ENCODE measurements at regions not wholly inside any gene's neighbourhood (a gene's known extent, or its start where the extent isn't known, plus 50 kb on each side); places are given as distances from the start of the nearest gene placed in this dataset.

DNA sequence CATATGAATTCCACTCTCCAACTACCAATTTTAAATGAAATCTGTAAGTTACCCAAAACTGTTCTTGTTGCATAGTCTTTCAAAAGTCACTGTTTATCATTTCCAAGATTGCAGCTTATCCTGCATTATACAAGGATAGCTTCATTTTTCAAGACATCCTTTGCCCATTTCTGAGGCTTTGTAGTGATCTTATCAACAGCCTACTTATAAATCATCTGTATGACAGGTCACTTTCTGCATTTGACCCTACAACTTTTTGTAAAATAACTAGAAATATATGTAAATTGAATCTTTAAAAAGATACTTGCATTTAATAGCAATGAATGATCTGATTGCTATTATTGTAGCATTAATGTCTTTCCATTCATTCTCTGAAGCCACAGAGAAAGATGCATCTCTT, 521.1 kb downstream of the UTRN start:
- FAIRE-seq: peak; percentile 23

DNA sequence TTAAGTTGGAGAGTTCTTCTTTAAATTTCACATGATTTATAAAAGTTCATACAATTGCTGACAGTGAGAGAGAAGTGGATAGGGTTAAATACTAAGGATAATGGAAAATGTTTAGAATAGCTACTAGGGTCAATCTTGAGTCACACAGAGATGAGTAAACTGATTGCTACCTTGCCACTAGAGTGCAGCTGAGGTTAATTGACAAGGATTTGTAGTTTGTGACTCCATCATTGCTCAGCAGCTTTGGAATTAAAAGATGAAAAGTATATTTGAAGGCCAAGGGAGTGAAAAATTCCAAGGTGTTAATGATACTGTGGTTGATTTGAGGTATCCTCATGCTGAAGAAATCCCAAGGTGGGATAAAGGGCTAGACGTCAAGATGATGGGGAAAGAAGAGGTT, 524.0 kb downstream of the UTRN start:
- FAIRE-seq (peak; percentile 86), DNase-seq (ENCODE audit: low spot score) (peak; percentile 74)

More for the DNA sequence above, 521.1 kb downstream of the UTRN start:
- no peak for DNase-seq (ENCODE audit: low spot score)

DNA sequence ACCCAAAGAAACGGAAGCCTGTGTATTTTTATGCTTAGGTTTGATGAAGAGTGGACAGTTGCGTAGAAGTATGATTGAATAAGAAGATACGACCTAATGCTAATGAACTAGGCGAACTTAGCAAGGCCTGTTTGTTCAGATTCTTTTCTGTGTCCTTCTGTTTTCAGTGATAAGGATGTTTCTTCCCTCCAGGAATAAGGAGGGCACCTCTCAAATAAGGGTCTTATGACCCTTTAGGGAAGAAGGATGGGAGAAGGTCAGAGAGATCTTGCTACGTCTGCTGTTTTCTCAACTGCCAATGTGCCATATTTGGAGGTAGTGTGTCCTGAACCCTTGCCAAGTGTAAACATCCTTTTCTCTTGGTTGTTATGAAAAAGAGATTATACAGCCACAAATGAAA, 524.8 kb downstream of the UTRN start:
- FAIRE-seq (no peak), DNase-seq (ENCODE audit: low spot score) (no peak)

DNA sequence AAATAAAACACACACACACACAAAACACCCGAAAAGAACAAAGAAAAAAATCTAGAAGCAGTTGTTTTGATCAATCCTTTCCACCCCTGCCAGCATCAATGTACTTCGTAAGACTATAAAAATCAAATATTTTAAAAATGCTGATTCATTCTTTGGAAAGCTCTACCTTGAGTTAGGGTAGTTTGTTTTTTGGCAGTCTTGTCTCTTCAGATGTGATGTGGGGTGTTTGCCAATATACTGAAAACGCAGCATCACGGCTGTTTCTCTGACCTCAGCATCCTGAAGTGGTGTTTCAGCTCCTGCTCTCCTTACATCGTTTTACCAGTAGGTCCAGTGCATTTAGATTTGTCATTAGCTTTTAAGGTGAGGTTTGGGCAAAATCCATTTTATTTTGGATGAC, 526.0 kb downstream of the UTRN start:
- DNase-seq (ENCODE audit: low spot score): no peak
- no peak for FAIRE-seq

DNA sequence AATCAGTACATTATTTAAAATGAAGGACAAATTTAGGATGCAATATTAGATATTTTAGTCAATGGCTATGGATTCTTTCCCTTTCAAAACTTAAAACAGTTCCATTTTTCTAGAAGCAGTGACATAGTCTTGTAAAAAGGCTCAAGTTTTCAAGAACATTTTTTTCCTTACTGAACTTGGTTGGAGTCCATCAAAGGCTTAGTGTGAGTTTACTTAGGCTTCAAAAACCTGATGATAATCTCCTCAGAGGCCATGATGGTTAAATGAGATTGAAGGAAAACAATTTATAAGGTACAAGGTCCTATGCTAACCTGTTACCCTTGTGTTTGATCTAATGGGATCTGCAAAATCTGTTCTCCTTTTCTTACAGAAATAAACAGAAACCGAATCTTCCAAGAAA, 531.8 kb downstream of the UTRN start:
- DNase-seq (ENCODE audit: low spot score) (no peak), FAIRE-seq (no peak)

DNA sequence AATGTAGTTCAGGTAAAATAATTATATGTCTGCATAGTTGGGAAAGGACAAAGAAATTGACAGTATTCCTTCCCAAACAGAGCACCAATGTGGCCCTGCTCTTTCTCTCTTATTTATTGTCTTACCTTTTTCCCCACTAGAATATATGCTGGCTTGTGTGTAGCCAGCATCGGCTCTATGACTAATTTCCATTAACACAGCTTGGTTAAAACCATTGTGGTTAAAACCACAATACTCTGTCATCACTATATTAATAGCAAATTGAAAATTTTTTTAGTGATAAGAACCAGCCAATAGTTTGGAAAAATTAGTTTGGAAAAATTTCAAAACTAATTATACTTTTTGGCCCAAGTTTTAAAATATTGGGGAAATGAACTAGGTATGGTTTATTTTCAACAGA, 535.1 kb downstream of the UTRN start:
- DNase-seq (ENCODE audit: low spot score) (no peak), FAIRE-seq (peak; percentile 27)

DNA sequence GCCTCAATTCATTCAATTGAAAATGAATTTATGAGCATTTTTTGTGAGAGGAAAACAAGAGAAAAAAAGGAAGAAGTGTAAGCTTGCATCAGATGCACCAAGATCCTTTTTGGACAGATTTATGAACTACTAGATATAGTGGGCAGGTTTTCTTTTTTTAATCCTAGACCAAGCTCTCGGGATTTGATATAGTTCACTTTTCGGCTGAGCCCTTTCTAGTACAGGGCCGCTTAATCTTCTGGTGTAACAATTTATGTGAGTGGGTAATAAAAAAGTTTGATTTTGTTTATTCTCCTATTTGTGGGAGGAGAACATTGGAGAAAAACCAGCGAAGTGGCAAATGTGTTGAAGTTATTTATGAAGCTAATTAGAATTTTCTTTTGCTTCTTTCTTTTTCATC, 538.0 kb downstream of the UTRN start:
- FAIRE-seq: no peak
- DNase-seq (ENCODE audit: low spot score): no peak

DNA sequence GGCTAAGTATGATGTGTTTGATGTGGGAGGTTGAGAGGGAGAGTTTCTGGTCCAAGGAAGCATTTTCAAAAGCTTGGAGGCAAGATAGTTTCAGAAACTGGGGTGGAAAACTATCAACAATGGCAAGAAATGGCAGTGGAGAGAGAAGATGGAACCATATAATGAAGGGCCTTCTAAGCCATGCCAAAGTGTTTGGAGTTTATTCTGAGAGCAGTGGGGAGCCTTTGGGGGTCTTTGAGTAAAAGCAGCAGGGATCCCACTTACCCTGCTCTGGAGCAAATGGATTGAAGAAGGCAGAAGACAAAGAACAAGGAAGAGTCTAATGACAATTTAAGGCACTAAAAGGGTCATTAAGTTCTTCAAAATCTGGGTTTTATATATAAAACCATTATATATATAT, 538.9 kb downstream of the UTRN start:
- FAIRE-seq (no peak), DNase-seq (ENCODE audit: low spot score) (no peak)

DNA sequence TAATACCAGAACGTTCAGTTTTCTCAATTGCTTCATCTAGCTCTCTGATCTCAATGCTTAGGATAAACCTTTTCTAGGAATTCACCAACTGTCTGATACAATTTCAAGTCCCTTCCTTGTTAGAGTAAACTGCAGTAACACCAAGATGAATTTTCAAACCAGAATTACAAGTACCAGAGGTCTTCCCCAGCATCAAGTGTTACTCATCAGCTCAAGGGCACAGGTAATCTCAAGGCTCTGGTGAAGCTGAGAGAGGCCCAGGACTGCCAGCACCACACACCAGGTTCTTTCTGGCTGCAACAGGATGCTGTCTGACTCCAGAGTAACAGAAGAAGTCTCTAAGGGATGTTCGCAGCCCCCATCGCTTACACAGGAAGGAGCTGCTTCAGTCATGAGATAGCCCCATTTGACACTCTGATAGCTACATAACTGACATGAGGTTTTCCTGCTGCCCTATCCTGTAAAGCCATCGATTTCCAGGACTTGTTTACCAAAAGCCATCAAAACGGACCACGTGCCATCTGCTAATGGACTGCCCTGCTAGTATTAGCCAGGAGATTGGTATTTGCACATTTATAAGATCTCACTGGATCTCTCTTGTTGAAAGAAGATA, 549.4 kb downstream of the UTRN start:
- DNase-seq (ENCODE audit: low spot score): no peak
- no peak for FAIRE-seq

DNA sequence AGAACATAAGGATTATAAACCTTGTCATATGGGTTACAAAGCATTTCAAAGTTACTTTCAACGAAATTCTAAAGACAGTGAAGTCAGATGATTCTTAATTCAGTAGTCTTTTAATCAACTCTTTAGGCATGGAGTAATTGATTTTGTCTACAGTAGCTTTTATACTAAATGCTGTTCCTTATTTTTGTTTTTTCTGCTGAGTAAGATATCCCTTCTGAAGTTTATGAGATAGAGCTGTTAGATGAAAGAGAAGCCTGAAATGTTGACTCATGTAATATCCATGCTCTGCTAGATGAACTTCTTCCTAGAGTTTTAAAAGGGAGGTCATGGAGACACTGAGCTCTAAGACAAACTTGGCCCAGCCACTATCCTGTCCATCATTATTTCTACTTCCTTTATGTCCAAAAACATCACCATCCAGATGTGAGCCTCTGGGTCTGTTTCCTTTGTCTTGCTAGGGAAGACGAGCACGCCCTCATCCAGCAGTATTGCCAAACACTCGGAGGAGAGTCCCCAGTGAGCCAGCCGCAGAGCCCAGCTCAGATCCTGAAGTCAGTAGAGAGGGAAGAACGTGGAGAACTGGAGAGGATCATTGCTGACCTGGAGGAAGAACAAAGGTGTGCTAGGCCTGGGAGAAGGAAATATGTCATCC, 550.3 kb downstream of the UTRN start:
- FAIRE-seq (no peak), DNase-seq (ENCODE audit: low spot score) (no peak)

DNA sequence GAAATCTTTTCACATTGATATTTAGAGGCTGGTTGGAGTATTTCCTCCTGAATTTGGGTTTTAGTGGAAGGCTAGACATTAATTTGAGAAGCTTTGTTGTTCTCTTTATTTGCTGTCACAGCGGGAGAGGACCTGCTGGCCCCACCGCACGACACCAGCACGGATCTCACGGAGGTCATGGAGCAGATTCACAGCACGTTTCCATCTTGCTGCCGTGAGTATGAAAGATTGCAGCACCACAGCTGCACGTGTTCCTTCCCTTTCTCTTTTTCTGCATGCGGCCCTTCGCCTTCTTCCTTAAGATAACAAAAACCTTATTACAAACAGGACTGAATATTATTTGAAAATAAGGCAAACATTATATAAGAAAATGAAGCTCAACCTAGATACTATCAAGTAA, 555.5 kb downstream of the UTRN start:
- DNase-seq (ENCODE audit: low spot score): no peak
- no peak for FAIRE-seq

DNA sequence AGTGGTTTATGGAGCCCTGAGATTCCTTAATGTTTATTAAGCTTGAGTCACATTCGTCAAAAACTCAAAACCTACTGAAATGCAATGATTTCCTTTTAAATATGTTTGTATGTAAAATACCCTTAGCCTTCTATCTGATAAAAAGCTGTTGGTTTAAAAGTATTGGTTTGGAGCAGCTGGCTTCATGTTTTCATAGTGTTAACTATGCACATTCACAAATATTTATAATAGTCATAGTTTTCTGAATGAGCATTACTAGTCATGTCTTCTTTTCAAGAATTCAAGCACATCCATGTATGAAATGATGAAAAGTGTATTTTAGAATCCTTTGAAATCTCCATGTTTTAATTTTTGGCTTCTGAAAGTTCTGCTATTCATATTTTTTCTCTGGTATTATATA, 558.6 kb downstream of the UTRN start:
- DNase-seq (ENCODE audit: low spot score) (no peak), FAIRE-seq (no peak)

DNA sequence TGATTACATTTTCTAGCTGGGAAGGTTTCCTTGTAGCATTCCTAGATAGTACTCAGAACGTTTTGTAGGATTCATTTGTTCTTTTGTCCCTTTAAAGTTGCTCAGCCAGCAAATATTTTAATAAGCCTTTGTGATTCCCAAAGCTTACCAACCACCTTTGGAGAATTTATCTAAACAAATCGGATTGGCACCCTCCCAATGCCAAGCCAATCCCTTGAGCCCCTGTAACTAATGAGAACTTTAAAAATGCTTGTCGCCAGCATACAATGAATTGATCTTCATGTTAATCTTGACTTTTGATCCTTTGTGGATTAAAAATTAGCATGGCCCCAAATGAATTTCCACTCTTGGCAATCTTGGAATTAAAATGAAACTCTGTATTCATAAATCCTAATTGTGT, 559.5 kb downstream of the UTRN start:
- FAIRE-seq: no peak
- DNase-seq (ENCODE audit: low spot score): no peak

DNA sequence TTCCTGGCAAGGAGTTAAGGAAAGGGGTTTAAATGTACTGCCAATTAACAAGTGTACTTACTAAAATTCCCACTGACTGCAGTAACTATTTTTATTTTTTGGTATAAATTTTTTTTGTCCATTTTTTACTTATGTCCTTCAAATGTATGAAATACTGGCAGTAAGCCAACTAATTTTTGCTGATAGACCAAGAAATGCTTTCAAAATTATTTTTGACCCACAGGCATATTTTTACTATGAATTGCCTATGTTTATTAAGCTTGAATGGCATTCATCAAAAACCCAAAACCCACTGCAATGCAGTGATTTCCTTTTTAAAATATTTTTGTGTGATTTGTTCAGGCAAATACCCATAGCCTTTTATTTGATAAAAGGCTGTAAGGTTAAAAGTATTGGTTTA, 560.1 kb downstream of the UTRN start:
- FAIRE-seq (no peak), DNase-seq (ENCODE audit: low spot score) (no peak)

DNA sequence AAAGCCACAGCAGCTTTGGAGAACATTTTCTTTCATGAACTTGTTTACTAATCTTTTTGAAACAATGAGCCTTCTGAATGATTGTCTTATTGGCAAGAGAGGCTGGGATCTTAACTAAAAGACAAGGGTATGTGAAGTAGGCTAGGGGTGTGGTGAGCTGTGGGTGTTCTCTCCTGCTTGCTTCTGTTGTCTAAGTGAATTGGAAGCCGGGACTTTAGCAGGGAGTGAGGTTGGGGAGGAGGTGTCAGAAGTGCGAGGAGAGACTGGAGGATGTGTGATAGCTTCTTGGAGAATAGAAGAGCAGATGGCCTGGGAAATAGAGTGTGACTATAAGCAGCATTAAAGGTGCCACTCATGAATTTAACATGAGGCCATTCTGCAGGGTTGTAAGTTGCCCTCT, 562.8 kb downstream of the UTRN start:
- DNase-seq (ENCODE audit: low spot score) (no peak), FAIRE-seq (no peak)

DNA sequence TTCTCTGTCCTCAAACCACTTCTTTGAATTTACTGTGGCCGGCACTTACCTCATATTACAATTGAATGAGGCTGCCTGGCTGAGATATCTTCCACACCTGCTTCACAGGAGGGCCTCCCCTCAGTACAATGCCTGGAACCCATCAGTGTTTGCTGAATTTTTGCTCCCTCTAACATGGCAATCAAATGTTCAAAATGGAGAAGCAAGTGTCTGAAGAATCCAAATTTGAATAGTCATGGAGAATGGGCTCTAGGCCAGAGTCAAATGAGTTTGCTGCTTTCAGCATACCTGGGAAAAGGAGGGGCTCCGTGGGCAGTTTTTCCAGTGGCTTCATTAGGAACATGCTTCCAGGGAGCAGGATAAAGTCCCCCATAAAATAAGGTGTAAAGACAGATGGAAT, 564.8 kb downstream of the UTRN start:
- FAIRE-seq (no peak), DNase-seq (ENCODE audit: low spot score) (no peak)

DNA sequence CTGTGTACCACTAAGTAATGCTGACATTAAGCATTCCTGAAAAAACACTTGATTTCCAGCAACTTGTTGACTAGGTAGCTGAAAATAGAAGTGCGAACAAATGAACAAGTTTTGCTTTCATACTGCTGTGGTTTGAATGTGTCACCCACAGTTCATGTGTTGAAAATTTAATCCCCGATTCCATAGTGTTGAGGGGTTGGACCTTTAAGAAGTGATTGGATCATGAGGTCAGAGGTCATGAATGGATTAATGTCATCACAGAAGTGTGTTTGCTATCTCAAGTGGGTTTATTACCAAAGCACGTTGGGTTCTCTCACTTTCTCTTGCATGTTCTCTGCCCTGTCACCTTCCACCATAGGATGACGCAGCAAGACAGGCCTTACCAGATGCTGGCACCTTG, 568.5 kb downstream of the UTRN start:
- no peak for FAIRE-seq
- DNase-seq (ENCODE audit: low spot score): no peak

DNA sequence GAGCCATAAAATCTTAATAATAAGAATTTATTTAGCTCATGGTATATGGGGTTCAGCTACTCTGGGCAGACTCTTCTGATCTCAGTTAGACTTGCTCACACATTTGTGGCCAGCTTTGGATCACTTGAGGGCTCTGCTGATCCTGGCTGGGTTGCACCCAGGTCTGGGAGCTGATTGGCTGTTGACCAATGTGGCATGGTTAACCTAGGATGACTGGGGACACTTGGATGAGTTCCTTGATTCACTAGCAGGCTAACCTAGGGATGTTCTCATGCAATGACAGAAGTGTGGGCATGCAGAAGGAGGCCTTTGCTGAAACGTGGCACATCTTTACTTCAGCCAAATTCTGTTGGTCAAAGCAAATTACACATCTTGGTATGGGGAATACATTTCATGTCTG, 569.5 kb downstream of the UTRN start:
- no peak for FAIRE-seq
- DNase-seq (ENCODE audit: low spot score): no peak

DNA sequence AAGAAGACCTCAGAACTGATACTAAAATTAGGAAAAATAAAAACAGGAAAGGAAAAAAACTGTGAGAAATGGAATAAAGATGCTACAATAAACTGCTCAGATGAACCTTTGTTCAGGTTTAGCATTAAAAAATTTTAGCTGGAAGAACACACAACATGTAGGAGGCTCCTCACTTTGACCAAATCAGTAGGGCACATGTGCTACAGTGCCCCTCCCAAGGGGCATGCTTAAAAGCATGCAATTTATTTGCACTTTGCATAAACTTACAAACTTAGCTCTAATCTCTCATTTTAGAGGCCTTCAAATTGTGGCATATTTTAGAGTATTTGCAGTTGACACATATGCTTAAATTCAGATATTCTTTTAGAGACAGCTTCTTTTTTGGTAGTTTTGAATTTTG, 570.2 kb downstream of the UTRN start:
- DNase-seq (ENCODE audit: low spot score): no peak
- no peak for FAIRE-seq

DNA sequence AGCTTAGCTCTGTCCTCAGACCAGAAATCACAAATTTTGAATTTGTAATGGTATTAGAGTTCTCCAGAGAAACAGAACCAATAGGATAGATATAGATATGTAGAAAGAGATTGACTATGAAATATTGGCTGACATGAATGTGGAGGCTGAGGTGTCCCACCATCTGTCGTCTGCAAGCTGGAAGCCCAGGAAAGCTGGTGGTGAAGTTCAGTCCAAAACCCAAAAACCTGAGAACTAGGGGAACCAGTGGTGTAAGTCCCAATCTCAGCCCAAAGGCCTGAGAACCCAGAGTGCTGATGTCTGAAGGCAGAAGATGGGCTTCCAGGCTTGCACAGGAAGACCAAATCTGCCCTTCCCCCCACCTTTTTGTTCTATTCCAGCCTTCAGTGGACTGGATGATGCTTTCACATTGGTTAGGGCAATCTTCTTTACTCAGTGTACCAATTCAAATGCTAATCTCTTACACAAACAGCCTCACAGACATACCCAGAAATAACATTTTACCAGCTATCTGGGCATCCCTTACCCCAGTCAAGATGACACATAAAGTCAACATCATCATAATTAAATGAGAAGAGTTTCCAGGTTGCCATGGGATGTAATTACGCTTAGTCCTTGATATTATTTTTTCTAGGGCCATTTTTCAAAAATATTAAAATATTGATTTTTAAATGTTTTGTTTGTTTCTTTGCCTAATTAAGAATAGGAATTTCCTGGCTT, 570.8 kb downstream of the UTRN start:
- no peak for FAIRE-seq
- DNase-seq (ENCODE audit: low spot score): no peak

DNA sequence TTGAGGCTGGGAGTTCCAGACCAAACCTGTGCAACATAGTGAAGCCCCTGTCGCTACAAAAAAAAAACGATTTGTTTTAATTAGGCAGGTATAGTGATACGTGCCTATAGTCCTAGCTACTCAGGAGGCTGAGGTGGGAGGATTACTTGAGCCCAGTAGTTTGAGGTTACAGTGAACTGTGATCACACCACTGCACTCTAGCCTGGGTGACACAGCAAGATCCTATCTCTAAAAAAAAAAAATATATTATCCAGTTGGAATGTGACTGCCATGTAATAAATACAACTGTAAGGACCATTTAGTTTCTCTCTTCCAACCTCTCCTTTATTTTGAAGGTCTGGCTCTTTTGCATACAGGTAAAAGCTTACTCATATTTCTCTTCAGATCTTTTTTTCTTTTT, 571.5 kb downstream of the UTRN start:
- FAIRE-seq (no peak), DNase-seq (ENCODE audit: low spot score) (no peak)

DNA sequence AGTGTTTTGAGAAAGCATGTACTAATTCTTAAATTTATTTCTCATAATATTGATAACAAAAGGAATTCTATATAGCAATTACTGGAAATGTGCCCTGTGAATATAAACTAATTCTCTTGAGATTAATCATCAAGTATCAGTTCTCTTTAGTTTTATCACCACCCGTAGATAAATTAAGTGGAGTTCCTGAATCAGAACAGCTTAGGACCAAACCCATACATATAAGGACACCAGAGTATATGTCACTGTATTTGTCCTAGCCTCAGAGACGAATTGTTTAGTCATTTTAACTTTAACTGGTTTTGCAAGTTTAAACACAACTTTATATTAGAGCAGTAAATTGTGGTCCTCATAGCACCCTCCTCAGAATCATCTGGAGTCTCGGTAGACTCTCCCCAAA, 572.0 kb downstream of the UTRN start:
- DNase-seq (ENCODE audit: low spot score) (no peak), FAIRE-seq (no peak)

DNA sequence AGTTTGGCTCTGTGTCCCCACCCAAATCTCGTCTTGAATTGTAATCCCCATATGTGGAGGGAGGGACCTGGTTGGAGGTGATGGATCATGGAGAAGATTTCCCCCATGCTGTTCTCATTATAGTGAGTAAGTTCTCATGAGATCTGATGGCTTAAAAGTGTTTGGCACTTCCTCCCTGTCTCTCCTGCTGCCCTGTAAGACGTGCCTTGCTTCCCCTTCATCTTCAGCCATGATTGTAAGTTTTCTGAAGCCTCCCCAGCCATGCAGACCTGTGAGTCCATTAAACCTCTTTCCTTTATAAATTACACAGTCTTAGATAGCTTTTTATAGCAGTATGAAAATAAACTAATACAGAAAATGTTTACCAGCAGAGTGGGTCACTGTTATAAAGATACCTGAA, 577.6 kb downstream of the UTRN start:
- DNase-seq (ENCODE audit: low spot score) (no peak), FAIRE-seq (no peak)

All from RCC 7860 (cell line).